A673 (cell line): ENCODE measurements at regions not wholly inside any gene's neighbourhood (a gene's known extent, or its start where the extent isn't known, plus 50 kb on each side); places are given as distances from the start of the nearest gene placed in this dataset.

Experiments
- BruUV-seq: library from RNA; stranded (reverse); fragments of 400-500 nt; replicated peaks from 2 replicates; lab custom pipeline; 2021; lab: Mats Ljungman, UMichigan
- CTCF ChIA-PET: fragments of 300-600 bp; sonication (Branson Sonifier 250); formaldehyde crosslinking; loops from one replicate; lab custom pipeline; 2022; ENCODE audit warnings: antibody characterized with exemption; lab: Charles Lee
- POLR2A ChIA-PET: fragments of 300-600 bp; sonication (Branson Sonifier 250); formaldehyde crosslinking; loops from one replicate; lab custom pipeline; 2022; ENCODE audit warnings: antibody characterized with exemption; ENCODE audit not compliant: low non-redundant PET; lab: Charles Lee
- DNase-seq: peaks from one replicate; pipeline ENCODE4 v3.0.0-alpha.2; 2015; ENCODE audit warnings: low spot score
- H3K27ac ChIP-seq: fragments of 200-600 bp; sonication (generic); 2 replicates; pipeline ENCODE4 v1.5.1; 2016; ENCODE audit warnings: mixed run types, low read depth, mild to moderate bottlenecking, mixed read lengths, antibody characterized with exemption, low read length; ENCODE audit not compliant: poor library complexity, severe bottlenecking
- H3K27me3 ChIP-seq: fragments of 200-600 bp; sonication (generic); replicated peaks from 2 replicates; pipeline ENCODE4 v1.6.1; 2017; ENCODE audit warnings: mixed run types, low read depth, mild to moderate bottlenecking, mixed read lengths, antibody characterized with exemption, low read length; ENCODE audit not compliant: insufficient read depth, poor library complexity
- H3K36me3 ChIP-seq: fragments of 200-600 bp; sonication (generic); 2 replicates; pipeline ENCODE4 v1.6.1; 2016; ENCODE audit warnings: mixed run types, mild to moderate bottlenecking, mixed read lengths, antibody characterized with exemption, low read length; ENCODE audit not compliant: insufficient read depth, poor library complexity, severe bottlenecking
- H3K4me1 ChIP-seq: fragments of 200-600 bp; sonication (generic); 2 replicates; pipeline ENCODE4 v1.6.1; 2017; ENCODE audit warnings: mixed run types, mild to moderate bottlenecking, mixed read lengths, antibody characterized with exemption, low read length; ENCODE audit not compliant: insufficient read depth, poor library complexity, severe bottlenecking
- H3K4me3 ChIP-seq: fragments of 200-600 bp; sonication (generic); 2 replicates; pipeline ENCODE4 v1.5.1; 2016; ENCODE audit warnings: low read depth, mixed run types, mild to moderate bottlenecking, mixed read lengths, low read length; ENCODE audit not compliant: poor library complexity, severe bottlenecking
- H3K9me3 ChIP-seq: fragments of 200-600 bp; sonication (generic); 2 replicates; pipeline ENCODE4 v1.6.1; 2016; ENCODE audit warnings: mixed run types, low read depth, mild to moderate bottlenecking, mixed read lengths, antibody characterized with exemption, low read length; ENCODE audit not compliant: poor library complexity, severe bottlenecking
- EZH2 ChIP-seq: fragments of 200-600 bp; sonication (generic); IDR thresholded peaks from 2 replicates; pipeline ENCODE4 v1.6.1; 2017; ENCODE audit warnings: borderline replicate concordance, low read depth, mild to moderate bottlenecking, mixed read lengths, antibody characterized with exemption, low read length; ENCODE audit not compliant: poor library complexity, severe bottlenecking
- intact Hi-C: fragments of 100-400 bp; cut with micrococcal nuclease; formaldehyde crosslinking; loops from one replicate; pipeline ENCODE4 v1.10.0; 2022; ENCODE audit not compliant: unreplicated experiment
- TF ChIP-seq, protein P1 (sequence below): fragments of 300-800, 200-600 bp; sonication (generic); conservative IDR thresholded peaks from 2 replicates; pipeline ENCODE4 v1.5.1; 2017; ENCODE audit warnings: low read depth, mild to moderate bottlenecking, antibody characterized with exemption, low read length, moderate library complexity, mixed read lengths

DNA sequence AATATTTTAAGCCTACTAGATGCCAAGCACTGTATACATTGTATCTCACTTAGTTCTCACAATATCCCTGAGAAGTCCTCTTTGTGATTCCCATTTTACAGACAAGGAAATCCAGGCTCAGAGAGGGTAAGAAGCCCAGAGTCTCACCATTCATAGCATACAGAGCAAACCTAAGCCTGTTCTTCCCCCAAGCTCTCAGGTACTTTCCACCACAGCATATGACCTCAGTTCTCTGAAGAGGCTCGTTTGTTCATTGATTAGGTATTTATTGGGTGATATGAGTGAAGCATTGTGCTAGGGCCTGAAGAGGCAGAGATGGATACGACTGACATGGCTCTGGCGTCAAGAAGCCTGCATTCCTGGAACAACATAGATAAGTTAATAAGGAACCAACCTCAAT is 310.9 kb upstream of the UMPS start:
- no peak for DNase-seq
- Histone ChIP-seq H3K9me3 (no peaks in the 10 kb centered on the region), H3K27ac (no peak overlapping the region), H3K4me3 (no peak overlapping the region), H3K27me3 (no peaks in the 10 kb centered on the region), H3K4me1 (no peaks in the 10 kb centered on the region), H3K36me3 (no peaks in the 10 kb centered on the region)
- no peak for TF ChIP-seq EZH2
- TF ChIP-seq, protein P1, sequence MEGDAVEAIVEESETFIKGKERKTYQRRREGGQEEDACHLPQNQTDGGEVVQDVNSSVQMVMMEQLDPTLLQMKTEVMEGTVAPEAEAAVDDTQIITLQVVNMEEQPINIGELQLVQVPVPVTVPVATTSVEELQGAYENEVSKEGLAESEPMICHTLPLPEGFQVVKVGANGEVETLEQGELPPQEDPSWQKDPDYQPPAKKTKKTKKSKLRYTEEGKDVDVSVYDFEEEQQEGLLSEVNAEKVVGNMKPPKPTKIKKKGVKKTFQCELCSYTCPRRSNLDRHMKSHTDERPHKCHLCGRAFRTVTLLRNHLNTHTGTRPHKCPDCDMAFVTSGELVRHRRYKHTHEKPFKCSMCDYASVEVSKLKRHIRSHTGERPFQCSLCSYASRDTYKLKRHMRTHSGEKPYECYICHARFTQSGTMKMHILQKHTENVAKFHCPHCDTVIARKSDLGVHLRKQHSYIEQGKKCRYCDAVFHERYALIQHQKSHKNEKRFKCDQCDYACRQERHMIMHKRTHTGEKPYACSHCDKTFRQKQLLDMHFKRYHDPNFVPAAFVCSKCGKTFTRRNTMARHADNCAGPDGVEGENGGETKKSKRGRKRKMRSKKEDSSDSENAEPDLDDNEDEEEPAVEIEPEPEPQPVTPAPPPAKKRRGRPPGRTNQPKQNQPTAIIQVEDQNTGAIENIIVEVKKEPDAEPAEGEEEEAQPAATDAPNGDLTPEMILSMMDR = no peak
- BruUV-seq = no TSS peak
- POLR2A ChIA-PET = no interaction called here
- CTCF ChIA-PET = no interaction called here
- intact Hi-C loops = no loop called here

DNA sequence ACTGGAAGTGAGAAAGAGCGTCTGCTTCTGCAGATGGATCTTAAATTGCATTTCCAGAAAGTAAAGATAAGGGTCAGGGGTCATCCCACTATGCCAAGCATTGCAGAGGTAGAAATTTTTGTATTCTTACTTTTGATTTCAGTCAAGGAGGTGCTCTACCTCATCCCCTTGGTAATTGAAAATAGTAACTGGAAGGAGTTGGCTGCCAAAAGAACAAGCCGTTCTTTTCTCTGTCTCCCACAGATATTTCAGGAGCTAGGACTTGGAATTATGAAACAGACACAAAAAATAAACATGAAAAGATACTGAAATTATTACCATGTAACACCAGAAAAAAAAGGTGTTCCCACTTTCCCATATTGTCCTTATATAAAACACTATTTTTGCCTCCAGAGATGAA is 309.9 kb upstream of the UMPS start:
- DNase-seq = no peak
- no peaks in the 10 kb centered on the region for H3K9me3 ChIP-seq
- intact Hi-C loops = no loop called here
- no peaks in the 10 kb centered on the region for H3K4me1 ChIP-seq
- no peaks in the 10 kb centered on the region for H3K36me3 ChIP-seq
- POLR2A ChIA-PET = no interaction called here
- H3K4me3 ChIP-seq = no peak overlapping the region
- TF ChIP-seq EZH2 = no peak
- TF ChIP-seq, protein P1 = no peak
- H3K27ac ChIP-seq = no peak overlapping the region
- no peaks in the 10 kb centered on the region for H3K27me3 ChIP-seq
- CTCF ChIA-PET = no interaction called here
- BruUV-seq = no TSS peak

DNA sequence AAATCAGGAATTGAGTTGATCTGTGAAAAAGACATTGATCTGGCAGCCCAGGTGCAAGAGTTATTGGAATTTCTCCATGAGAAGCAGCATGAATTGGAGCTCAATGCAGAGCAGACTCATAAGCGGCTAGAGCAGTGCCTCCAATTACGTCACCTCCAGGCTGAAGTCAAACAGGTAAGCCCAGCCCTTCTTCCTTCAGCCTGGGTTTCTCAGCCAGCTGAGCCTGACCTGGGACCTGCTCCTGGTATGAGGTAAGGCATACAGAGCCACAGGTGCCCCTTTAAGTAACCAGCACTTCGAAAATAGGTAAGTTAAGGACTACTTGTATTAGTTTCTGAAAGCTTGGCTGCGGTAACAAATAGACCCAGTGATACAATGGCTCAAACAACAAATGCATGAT is 307.4 kb upstream of the UMPS start:
- no peak overlapping the region for H3K27ac ChIP-seq
- TF ChIP-seq, protein P1 = no peak
- no peak for TF ChIP-seq EZH2
- H3K36me3 ChIP-seq = no peaks in the 10 kb centered on the region
- DNase-seq = no peak
- no peak overlapping the region for H3K4me3 ChIP-seq
- intact Hi-C loops = no loop called here
- ChIA-PET POLR2A (no interaction called here), CTCF (no interaction called here)
- H3K27me3 ChIP-seq = no peaks in the 10 kb centered on the region
- no peaks in the 10 kb centered on the region for H3K4me1 ChIP-seq
- no peaks in the 10 kb centered on the region for H3K9me3 ChIP-seq
- no TSS peak for BruUV-seq
